HG03571 (cell line): ENCODE measurements at regions not wholly inside any gene's neighbourhood (a gene's known extent, or its start where the extent isn't known, plus 50 kb on each side); places are given as distances from the start of the nearest gene placed in this dataset.
A peak's percentile ranks its signal among the peaks of the same experiment; 100 is the strongest.
"Not testable (repeated sequence)": the region's sequence is repeated elsewhere in the genome, so short reads cannot be mapped to it uniquely, and the experiment has no call there.

Experiments used
- ATAC-seq: cut with Tn5 transposase; IDR thresholded peaks from one replicate; pipeline ENCODE4 v1.9.1; 2021; ENCODE audit not compliant: unreplicated experiment

DNA sequence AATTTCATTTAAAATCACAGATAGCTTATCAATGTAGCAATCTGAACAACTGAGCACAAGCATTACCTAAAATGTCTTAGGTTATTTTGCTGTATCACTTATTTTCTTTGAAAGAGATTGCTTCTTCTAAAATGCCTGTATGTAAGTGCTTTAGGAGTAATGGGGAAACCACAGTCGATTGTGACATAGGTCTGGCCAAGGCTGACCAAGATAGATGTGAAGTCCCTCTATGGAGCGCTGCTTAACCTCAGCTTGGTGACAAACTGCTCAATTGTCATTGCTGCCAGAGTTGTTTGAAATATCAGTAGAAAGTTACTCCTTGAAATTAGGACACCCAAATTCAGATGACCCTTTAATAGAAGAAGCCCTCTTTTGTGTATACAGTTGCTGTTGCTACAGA lies 401.9 kb upstream of the NDST4 start:
- ATAC-seq: peak; percentile 16

GRCh38 chr4:115514675-115515074 lies 401.3 kb upstream of the NDST4 start:
- no peak for ATAC-seq

DNA sequence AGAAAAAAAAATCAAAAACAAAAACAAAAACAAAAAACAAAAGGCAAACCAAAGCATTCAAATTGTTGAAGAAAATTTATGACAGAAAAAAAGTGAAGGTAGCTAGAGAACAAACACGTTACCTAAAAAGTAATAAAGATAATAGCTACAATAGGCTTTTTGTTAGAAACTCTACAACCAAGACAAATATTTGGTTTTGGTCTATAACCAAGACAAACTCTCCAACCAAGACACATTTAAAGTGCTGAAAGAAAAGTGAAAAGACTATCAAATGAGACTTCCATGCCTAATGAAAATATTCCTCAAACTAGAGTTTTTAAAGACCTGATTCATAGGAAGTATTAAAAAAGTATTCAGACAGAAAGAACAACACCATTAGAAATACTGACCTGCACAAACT lies 391.9 kb upstream of the NDST4 start:
- ATAC-seq: no peak

DNA sequence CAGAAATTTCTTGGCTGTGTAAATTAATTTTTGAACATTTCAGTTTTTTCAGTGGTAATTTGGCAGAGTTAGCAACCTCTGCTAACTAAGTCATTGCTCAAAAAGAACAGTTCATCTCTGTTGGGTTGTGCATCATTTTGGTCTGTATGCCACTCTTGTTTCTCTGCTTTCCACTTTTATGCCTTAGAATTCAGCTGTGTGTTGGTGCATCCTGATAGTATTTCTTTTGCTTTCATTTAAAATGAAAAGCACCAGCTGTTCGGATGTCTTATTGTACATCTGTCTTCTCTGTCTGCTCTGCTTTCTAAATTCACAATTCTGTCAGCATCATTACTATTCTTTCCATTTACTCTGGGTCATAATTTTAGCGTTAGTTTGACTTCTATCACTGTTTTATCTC lies 388.2 kb upstream of the NDST4 start:
- no peak for ATAC-seq

DNA sequence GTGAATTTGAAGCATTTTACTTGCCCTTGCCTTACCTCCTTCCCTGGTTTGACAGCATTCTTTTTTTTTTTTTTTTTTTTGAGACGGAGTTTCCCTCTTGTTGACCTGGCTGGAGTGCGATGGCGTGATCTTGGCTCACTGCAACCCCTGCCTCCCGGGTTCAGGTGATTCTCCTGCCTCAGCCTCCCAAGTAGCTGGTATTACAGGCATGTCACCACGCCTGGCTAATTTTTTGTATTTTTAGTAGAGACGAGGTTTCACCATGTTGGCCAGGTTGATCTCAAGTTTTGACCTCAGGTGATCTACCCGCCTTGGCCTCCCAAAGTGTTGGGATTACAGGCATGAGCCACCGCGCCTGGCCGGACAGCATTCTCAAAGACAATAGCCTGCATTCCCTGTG lies 380.4 kb upstream of the NDST4 start:
- not testable (repeated sequence) for ATAC-seq

- ATAC-seq: no peak
Measured at GRCh38 chr4:115491686-115492085, 378.3 kb upstream of the NDST4 start.

DNA sequence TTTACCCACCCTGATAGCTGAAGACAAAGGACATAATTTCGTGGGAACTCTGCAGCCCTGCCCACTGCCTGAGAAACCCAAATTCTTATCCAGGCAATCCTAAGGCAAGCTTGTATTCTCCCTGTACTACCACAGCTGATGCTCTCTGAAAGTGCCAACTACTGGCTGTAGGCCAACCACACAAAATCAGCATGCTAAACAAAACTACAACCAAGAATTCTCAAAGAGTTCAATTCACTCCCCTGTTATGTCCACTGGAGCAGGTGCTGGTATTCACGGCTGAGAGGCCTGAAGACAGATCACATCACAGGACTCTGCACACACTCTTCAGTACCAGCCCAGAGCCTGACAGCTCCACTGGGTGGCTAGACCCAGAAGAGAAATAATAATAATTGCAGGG lies 375.9 kb upstream of the NDST4 start:
- no peak for ATAC-seq

- no peak for ATAC-seq
Measured at GRCh38 chr4:115485402-115485801, 372.0 kb upstream of the NDST4 start.

DNA sequence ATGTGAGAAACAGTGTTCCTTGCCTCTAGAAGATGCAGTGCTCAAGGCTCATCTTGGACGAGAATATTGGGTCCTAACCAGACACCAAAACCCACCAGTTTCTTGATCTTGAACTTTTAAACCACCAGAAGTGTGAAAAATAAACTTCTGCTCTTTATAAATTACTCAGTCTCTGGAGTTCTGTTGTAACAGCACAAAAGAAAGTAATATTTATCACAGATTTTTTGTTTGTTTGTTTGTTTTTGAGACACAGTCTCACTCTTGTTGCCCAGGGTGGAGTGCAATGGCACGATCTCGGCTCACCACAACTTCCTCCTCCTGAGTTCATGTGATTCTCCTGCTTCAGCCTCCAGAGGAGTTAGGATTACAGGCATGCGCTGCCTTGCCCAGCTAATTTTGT lies 371.1 kb upstream of the NDST4 start:
- ATAC-seq: no peak

DNA sequence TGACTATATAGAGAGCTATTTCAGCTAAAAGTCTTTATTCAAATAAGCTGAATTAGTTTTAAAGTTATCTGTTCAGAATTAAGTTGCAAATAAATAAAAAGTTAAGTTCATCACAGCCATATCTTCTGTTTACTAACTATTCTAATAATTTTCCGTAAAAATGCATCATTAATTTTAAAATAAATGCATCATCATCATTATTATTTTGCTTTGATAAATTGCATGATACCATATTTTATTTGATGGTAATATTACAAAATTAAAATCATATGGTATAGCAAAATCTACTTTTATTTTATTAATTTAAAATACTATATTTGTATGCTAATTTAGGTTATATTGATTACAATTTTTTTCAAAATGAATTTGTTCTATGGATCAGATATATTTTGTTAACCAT lies 357.3 kb upstream of the NDST4 start:
- no peak for ATAC-seq

GRCh38 chr4:115459301-115459700 lies 345.9 kb upstream of the NDST4 start:
- ATAC-seq: not testable (repeated sequence)

GRCh38 chr4:115456231-115456630 lies 342.8 kb upstream of the NDST4 start:
- ATAC-seq: no peak

GRCh38 chr4:115454228-115454627 lies 340.8 kb upstream of the NDST4 start:
- no peak for ATAC-seq

GRCh38 chr4:115453416-115453815 lies 340.0 kb upstream of the NDST4 start:
- no peak for ATAC-seq

- not testable (repeated sequence) for ATAC-seq
Measured at GRCh38 chr4:115452229-115452628, 338.8 kb upstream of the NDST4 start.

DNA sequence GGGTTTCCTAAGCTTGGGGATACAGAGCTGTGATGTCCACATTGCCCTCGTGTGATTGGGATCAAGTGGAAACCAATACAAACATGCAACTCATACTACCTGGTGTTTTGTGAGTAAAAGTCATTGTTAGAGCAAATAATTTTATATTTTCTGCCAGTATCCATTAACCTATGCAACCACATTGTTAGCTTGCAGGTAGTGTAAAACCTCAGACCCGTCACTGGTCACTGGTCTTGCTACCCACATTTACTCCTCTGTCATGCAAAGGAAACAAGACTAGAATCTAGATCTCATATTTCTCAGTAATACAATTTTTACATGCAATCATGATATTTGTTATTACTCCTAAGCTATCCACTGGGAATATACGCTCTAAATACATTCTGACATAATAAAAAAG lies 324.3 kb upstream of the NDST4 start:
- ATAC-seq: no peak

DNA sequence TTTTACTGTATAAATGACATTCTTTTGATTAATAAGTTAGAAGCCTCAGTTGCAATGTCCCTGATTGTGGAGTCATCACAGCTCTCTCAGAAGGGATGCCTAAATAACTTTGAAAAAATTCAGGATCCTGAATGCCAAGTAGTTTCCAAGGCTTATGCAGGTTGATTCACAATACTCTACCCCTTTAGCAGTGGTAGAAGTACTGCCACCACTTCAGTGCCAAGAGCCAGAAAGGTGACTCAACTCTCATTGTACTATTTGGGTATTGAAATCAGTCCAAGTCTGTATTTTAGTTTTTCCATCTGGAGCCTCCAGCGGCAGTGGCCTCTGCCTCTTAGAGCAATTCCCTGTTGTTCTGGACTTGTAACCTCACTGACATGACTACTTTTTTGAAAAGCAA lies 320.1 kb upstream of the NDST4 start:
- ATAC-seq: no peak

DNA sequence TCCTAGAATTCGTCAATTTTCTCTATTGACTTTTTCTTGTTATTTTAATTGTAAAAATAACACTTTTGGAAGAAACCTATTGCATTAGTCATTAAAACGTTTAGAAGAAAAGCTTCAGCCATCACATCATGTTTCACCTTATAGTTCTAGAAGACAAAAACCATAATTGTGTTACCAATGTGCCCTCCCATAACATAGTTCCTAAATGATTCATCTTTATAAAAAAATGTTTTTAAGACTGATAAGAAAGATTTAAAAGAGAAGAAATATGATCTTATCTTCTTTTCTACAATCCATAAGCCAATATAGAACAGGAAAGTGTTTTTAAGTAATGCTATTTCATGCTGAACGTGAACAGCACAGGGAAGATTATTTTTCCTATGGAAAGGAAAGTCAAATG lies 316.6 kb upstream of the NDST4 start:
- no peak for ATAC-seq

GRCh38 chr4:115428455-115428854 lies 315.0 kb upstream of the NDST4 start:
- no peak for ATAC-seq

DNA sequence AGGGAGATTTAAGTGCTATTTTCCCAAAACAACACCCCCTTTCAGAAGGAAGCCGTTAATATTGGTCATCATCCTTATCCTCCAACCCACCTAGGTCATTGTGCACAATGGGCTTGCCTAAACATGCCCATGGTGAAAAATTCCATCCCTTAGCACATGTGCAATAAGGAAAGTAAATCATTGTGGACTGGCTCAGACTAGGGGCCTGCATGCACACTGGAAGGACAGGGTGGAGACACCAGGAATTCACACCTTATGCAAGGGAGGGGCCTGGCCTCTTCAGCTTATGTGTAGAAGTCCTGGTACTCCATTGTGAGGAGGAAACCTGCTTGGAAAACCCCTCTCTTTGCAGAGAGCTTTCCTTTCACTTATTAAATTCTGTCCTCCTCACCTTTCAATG lies 311.4 kb upstream of the NDST4 start:
- ATAC-seq: no peak

GRCh38 chr4:115418635-115419396 lies 305.4 kb upstream of the NDST4 start:
- ATAC-seq: no peak

DNA sequence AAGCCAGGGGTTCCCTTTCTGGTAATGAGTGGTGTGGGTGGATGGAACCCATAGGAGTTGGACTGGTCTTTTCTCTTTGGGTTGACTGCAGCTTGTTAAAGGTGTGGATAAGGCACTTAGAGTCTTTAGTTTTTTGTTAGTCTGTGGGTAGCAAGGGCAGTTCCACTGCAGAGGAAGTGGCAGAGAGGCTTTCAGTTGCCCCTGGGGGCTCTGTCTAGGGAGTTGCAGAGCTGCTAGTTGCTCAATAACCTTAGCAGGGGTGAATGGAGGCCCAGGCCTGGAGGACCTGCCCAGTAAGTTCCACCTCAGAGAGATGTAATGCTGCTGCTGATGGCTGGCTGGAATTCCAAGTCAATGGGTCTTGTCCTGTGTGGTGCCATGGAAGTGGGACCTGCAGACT lies 282.6 kb upstream of the NDST4 start:
- no peak for ATAC-seq

- no peak for ATAC-seq
Measured at GRCh38 chr4:115376866-115377265, 263.4 kb upstream of the NDST4 start.
